ENCODE measurements at regions not wholly inside any gene's neighbourhood (a gene's known extent, or its start where the extent isn't known, plus 50 kb on each side); places are given as distances from the start of the nearest gene placed in this dataset.

DNA sequence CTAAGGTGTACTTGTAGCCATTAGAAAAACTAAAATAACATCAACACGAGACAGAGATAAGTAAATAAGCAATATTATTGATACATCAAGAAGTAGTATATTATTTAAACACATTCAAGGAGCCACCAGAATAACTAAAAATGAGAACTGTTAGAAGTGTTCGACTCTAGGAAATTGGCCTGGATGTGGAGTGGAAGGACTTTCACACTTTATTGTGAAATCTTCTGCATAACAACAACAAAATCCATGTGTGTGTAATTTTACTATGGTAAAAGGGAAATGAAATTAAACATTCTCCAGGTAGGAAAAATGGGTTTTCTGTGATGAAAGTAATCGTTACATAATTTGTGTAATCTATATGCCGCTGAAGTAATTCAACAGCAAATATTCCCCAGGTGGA is 96.3 kb upstream of the RNF152 start:
- DNase-seq = no peak

- no peak for DNase-seq
Measured at GRCh38 chr18:61988100-61988499, 95.3 kb upstream of the RNF152 start.

GRCh38 chr18:61985681-61986080 is 92.9 kb upstream of the RNF152 start:
- DNase-seq = no peak

- DNase-seq = no peak
Measured at GRCh38 chr18:61984349-61984748, 91.5 kb upstream of the RNF152 start.

DNA sequence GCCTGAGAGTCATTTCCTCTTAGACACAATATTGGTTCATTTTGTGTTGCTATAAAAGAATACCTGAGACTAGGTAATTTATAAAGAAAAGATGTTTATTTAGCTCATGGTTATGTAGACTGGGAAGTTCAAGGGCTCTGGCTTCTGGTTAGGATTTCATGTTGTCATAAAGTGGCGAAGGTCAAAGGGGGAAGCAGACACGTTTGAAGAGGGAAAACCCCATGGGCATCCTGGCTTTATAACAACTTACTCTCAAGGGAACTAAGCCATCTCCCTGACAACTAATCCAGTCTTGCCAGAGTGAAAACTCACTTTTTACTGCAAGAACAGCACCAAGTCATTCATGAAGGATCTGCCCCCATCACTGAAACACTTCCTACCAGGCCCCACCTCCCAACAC is 89.7 kb upstream of the RNF152 start:
- DNase-seq = no peak

DNA sequence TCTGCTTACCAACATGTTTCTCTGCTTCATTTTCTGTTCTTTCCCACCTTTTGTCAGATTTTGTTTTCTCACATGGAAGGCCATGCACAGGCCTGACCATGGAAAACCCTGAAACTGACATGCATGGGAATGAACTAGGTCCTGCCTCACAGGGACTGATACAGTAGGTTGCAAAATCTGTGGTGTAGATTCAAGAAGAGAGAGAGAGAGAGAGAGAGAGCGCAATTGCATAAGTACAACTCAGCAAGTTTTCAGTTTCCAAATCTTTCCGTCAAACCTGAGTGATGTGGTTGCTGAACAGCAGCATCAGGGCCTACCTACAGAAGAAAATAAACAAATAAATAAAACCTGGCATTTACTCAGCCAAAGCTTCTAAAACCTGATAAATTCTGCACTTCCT is 87.5 kb upstream of the RNF152 start:
- no peak for DNase-seq

GRCh38 chr18:61975526-61976326 is 82.9 kb upstream of the RNF152 start:
- DNase-seq = no peak

GRCh38 chr18:61973273-61974115 is 80.7 kb upstream of the RNF152 start:
- DNase-seq = no peak

GRCh38 chr18:61972389-61973264 is 79.8 kb upstream of the RNF152 start:
- no peak for DNase-seq

GRCh38 chr18:61967252-61967891 is 74.6 kb upstream of the RNF152 start:
- DNase-seq = no peak

DNA sequence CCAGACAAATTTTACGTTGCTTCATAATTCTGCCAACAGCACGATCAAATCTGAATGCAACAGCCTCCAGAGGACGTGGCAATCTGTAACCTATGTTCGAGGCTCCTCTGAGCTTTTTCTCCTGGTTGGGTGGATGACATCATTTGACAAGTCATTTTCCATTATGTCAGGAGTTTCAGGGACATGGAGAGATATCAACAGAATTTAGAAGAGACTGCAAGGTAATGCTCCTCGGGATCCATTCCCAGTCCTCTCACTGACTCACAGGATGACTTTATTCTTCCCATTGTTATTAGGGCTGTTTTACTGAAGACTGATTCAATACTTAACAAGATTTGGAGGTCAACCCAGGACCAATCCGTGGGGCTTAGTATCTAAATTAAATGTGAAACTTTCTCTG is 72.5 kb upstream of the RNF152 start:
- DNase-seq = no peak

DNA sequence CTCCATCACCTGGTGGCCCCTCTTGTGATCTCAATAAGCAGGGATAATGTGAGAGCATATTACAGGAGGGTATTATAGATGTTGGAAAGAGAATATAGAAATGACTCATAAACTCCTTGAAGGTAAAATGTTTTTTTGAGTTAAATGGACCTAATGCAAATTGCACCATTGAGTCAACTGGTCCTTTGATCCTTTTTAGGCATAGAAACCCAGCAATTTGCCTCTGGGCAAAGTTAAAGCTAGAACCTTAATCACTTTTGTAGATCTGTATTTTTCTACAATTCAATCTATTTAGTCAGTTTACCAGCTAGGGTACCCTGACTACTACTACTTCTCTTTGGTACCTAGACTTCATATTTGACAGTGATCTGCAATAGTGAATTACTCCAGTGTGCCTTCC is 71.8 kb upstream of the RNF152 start:
- DNase-seq = no peak

GRCh38 chr18:61963705-61964104 is 70.9 kb upstream of the RNF152 start:
- DNase-seq = no peak

DNA sequence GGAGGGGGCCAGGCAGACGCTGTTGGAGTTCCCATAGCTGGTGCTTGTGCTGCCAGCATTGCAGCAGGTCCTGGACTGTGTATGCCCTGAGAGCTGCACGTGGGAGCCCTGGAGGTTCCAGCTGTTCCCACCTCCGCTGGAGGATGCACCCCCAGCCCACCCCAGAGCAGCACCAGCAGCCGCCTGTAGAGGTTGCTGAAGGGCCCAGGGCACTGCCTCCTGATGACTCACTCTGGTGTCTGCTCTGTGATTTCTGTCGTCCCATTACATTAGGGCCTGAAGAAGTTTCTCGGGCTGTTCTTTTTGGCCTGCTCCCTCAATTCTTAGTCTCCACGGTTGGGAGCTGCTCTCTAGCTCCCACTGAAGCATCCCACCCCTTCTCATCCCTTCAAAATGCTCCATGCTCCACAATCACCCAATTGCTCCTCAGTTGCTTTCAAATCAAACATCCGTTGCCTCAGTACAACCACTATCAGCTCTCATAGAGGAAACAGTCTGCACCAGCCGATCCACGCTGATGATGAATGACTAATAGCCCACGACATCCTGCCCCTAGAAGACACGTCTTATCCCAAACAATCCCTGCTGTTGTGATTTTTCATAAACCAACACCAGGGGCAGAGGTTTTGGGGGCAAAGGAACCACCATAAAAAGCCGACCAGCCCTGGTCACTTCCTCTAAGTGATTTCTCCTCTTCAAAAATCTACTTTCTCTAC is 65.2 kb upstream of the RNF152 start:
- DNase-seq = no peak

- DNase-seq = no peak
Measured at GRCh38 chr18:61955644-61956043, 62.8 kb upstream of the RNF152 start.

DNA sequence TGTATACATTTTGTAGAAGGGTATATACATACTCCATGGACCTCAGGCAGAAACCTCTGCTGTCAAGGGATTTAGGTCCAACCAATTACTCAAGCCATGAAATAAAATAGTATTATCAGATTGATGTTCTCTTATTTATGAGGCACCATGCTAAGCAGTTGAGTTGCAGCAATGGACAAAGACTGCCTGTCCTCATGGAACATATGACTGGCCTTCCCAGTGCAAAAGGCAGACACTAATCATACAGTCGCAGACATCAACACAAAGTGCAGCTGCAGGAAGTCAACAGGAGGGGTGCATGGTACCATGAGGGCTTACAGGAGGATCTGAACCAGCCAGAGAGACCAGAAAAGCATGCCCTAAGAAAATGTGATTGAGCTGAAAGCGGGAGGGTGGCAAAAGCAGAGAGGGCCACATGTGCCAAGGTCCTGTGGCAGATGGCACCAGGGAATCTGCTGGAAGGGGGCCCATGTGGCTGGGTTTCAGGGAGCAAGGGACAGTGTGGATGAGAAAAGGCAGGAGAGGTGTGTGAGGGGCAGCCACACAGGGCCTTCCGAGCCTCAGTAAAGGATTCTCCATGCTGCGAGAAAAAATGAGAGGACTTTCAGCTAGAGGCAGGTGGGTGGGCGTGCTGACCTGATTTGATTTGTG is 61.4 kb upstream of the RNF152 start:
- DNase-seq = no peak

GRCh38 chr18:61953641-61954040 is 60.8 kb upstream of the RNF152 start:
- no peak for DNase-seq

DNA sequence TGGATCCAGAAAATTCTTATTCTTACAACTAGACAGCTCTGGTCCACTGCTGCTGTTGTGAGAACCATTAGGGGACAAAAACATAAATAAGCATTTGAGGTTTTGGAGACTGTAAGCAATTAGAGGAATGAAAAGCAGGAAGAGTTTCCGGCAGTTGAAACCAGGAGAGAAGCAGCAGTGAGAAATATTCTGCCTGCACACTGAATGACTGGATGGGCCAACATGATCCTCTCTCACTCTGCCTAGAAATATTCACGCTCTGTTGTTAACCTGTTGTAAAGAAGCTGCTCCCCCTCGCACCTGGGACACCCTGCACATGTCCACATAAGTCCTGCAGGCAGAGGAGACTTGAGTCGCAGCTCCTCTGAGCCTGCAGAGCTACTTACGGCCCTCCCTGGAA is 60.4 kb upstream of the RNF152 start:
- no peak for DNase-seq

- DNase-seq = no peak
Measured at GRCh38 chr18:61951396-61951795, 58.6 kb upstream of the RNF152 start.

GRCh38 chr18:61950371-61950770 is 57.6 kb upstream of the RNF152 start:
- no peak for DNase-seq

GRCh38 chr18:61949946-61950345 is 57.1 kb upstream of the RNF152 start:
- DNase-seq = no peak
